ENCODE measurements at regions not wholly inside any gene's neighbourhood (a gene's known extent, or its start where the extent isn't known, plus 50 kb on each side); places are given as distances from the start of the nearest gene placed in this dataset.

DNA sequence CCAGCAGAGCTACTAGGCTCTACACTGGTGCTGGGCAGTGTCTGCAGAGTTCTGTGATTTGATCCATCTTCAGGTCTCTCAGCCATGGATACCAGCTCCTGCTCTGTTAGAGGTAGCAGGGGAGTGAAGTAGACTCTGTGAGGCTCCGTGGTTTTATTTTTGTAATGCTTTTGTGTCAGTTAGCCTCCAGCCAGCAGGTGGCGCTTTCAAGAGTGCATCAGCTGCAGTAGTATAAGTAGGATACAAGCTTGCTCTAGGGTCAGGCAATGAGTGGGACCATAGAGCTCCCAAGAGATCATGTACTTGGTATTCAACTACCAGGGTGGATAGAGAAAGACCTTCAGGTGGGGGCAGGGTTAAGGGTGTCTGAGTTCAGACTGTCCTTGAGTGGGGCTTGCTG, 362.5 kb upstream of the TRAM1L1 start:
- DNase-seq = no peak

DNA sequence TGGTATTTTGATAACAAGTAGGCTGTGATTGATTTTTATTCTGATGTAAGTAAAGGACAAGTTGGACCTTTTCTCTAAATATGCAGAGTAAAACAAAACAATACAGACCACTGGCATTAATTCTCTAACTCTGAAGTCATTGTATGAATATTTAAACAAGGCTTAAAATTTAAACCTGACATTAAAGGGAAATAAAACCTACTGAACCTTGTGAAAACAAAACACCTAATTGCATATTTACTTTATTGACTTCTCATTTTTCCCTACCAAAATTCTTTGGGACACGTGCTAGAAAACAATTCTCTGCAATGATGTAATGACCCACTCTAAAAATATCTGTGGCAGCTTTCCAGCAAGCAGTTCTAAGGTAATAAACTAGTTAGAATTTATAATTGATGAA, 369.7 kb upstream of the TRAM1L1 start:
- DNase-seq = no peak

DNA sequence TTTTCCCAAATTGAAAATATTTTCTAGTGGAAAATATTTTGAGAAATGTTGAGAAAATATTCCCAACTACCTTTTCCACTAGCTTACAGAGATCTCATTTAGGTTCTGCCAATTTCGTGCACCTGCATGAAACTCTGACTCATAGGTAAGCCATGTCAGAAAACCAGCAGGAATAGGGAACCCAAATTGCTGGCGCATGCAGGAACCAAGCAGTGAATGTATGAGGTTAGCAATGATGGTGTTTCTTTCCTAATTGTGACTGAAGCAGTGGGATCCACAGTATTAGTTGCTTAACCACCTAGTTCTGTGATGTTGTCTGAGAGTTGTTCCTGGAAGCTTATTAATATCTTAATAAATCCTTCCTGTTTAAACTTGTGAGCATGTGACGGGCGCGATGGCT, 381.0 kb upstream of the TRAM1L1 start:
- no peak for DNase-seq

DNA sequence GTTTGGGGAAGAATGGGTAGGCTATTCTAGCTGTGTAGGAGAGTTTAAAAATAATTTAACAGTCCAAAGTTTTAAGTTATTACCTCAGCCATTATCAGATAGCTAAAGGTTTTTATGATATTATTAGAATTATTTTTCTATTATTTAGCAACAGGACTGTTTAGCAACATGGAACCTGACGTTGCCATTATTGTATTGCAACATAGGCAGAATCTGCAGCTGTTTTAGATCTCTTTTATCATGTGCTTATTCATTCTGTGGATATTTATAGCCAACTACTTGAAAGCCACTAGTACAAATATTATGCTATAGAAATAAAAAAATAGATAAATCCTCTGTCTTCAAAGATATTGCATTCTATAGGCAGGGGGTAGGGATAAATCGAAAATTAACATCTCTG, 382.0 kb upstream of the TRAM1L1 start:
- DNase-seq = no peak

DNA sequence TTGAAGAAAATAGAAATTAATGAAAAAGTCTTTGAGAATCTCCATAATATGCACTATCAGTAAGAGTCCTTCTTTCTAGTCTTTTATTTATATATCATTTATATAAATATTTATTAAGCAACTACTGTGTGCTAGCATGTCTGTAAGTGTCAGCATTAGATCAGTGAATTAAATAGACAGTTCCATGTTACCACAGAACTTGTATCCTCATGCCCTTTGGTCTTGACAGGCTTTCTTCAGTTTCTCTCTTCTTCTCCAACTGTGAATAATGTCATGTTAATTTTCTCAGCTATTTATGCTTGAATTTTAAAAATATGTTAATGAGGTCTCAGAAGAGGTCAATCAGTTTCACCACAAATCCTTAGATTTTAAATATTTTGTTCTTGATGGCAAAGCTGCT, 389.6 kb upstream of the TRAM1L1 start:
- no peak for DNase-seq

DNA sequence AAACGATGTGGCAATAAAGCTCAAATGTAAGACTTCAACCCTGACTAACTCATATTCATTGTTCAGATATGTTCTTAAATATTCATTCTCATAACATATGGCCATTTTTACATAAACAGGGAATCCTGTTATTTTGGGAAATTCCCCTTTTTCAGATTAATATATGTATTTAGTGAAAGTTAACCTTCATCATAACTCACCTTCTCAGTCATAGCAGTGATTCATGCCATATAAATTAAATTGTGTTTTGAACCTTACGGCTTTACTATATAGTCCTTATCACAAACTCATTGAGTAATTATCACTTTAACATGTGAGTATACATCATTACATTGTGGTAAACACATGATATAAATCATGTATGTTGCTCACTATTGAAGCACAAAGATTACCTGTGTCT, 392.5 kb upstream of the TRAM1L1 start:
- no peak for DNase-seq

DNA sequence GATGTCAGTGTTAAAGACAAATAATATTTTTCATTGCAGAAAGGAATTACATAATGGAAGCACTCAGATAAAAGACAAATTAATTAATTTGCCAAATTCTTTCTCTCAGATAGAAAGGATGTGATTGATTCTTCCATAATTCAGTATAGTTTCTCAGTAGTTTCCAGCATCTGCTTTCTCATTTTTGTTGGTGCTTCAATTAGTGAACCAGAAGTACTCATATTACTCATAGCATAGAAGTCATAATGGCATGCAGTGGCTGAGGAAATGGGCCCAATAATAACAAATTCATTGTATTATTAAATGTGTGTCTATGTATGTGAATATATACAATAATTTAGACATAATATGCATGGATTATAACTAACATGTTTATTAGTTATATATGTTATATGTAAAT, 393.3 kb upstream of the TRAM1L1 start:
- no peak for DNase-seq

DNA sequence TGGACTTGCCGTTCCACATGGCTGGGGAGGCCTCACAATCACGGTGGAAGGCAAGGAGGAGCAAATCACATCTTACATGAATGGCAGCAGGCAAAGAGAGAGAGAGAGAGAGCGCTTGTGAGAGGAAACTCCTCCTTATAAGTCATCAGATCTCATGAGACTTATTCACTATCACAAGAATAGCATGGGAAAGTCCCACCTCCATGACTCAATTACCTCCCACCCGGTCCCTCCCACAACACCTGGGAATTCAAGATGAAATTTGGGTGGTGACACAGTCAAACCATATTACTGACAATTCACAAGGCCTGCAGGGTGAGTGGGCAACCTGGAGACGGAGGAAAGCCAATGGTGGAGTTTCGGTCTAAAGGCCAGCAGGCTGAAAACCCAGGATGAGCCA, 394.3 kb upstream of the TRAM1L1 start:
- peak; percentile 12 for DNase-seq

DNA sequence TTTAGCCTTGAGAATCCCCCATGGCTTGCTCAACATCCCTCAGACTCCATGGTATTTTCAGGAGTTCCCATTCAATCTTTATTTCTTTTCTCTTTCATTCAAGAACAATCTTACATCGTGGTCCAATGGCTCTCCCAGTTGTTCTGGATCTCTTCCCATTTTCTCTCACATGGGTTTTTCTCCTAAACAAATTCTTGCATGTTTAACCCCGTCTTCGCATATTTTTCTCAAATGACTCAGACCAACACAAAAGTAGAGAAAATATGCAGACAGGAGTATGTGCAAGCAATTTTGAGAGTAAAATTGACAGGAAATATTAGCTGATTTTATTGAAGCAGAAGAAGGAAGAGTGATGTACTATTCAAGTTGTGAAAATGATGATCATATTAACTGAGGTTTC, 396.4 kb upstream of the TRAM1L1 start:
- DNase-seq = no peak

DNA sequence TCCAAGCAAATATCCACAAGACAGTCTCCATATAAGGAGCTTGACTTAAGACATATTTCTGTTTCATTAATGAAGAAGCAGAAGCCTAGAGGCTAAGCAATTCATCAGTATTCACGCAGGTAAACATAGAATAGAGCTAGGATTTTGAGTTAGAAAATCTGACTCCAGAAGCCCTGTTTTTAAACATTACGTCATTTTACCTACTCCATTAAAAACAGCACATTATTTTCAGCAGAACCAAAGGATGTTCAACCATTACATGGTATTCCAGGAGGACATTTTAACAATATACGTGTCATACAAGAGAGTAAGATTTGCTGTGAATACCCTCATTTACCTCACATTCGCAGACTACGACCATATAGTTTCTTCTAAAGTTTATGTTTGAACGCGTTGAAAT, 403.3 kb upstream of the TRAM1L1 start:
- DNase-seq = no peak

DNA sequence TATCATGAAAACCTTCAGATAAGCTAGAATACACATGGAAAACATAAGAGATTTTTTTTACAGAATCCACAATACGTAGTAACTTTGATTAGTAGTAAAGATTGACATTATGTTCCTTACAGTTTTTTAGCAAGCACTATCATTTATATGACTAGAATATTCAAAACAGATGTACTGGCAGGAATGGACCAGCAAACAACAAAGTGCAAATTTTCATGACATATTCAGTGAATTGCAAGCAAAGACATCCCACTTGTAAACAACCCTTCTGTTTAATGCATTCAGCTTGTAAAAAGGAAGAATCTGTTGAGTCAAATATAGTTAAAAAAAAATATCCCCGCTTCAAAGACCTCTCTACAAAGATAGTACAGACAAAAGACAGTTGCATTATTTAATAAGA, 403.7 kb upstream of the TRAM1L1 start:
- DNase-seq = no peak

DNA sequence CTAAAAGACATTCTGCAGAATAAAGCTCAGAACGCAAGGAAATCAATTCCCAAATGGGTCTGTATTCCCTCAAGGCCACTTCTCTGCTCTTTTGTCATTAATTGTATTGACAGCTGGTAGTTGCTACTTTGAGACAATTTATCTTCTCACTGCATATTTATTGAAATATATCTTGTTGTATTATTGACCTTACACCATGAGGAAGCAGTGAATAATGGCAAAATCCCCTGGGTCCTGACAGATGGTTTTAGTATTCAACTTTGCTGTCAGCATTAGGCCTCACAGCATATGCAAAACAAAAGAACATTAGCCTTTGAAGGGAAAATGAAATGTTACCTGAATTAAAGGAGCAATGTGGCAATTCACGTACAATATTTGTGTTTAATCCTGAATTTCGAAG, 406.1 kb upstream of the TRAM1L1 start:
- no peak for DNase-seq

DNA sequence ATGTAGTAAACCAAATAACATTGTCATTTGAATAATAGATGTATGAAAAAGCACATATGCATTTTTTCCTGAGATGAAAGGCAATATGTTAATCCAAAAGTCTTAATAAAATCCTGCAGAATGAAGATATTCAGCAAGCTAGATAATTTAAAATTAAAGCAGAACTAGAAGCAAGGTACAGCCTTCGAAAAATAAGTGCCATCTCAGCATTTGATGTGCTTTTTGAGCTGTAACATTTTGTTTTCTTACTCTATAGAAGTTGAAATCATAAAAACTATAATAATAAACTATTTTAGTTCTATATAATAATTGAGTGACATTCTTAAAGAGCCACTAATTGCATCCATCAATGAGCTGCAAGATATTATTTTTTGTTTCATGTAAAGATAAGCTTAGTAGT, 410.4 kb upstream of the TRAM1L1 start:
- DNase-seq = no peak

DNA sequence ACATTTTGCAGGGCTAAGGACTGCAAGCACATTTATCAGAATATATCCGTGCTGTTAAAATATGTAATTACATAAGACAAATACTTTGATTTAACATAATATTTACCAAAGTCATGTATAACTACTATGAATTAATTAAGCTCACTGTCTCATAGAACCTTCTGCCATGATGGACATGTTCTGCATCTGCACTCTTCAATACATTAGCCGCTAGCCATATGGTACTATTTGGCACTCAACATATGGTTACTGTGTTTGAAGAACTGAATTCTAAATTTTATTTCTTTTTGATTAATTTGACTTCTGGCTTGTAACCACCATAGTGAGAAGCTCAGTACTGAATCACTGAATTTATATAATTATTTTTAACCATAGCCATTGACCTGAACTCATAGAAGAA, 427.0 kb upstream of the TRAM1L1 start:
- DNase-seq = no peak

DNA sequence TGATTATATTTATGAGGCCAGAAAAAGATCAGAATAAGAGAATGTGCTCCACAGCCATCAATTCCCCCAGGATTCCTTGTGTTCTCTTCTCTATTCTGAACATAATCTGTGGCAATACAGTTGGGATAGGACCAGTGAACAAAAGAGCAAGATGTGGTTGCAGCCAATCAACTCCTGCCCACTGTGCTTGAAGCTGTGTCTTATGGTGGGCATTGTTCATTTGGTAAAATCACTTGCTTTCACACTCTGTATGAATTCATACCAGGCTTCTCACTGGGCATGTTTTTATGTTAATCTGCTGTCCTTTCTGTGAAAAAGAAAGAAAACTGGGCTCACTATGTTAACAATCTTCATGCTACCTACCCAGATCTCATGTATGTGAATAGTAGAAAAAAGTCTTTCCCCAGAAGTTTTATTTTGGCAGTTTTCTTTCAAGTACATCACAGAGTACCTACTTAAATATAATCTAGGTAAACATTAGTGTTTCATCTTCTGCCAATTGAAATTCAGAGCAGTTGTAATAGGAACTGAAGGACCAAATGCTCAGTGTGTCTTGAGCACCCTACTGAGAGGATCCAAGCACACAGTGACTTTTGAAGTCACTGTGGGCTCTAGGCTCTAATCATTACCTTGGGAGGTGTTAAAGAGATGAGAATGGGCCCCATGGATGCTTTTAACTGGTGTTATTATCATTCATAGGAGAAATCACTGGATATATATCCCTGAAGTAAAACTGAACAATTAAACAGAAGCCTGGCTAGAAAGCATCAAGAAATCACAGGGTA, 429.2 kb upstream of the TRAM1L1 start:
- DNase-seq = no peak

DNA sequence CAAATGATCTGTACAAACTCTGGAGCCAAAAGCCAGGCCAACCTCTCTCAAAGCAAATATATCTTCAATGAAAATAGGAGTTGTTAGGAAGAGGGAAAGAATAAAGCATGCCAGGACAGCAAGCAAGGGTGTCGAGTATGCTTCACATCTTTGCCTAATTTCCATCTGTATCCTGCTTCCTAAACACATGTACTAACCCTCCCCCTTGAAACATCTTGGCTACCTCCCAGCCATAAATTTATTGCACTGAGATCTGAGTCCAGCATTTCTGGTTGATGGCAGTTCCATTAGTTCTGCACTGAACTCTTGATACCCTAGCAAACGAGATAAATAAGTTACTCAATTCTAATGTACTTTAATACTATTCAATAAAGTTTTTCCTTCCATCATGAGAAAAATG, 430.5 kb upstream of the TRAM1L1 start:
- DNase-seq = no peak

DNA sequence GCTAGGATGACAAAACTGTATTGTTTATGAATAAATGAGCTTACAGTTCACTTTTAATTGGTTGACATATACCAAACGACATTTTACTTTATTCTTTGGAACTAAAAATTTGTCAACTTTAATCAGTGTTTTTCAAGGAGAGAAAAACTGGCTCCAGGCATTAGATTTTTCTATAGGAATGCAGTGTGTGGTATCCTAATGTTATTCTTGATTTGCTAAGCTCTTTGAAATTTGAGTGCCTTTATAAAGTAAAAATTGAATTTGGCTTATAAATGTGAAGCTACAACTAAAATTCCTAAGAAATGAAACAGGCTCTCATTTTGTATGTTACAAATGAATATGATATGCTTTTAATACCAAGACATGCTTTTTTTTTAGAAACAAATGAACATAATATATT, 442.2 kb upstream of the TRAM1L1 start:
- no peak for DNase-seq

DNA sequence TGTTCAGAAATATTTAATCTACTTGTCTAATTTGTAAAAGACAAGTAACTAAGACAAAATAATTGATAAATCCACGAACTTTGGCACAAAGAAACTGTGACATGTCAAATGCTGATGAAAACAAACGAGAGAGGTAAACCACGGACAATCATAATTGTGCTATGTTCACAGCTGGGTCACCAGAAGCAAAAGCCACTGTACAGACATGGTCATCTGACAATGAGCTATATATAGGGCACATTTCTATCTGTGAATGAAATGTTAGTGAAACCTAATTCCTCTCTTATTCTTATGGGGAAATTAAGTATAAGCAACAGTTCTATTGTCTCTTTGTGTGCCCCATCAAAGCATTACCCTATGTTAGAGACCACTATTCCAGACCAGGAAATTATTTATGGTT, 444.0 kb upstream of the TRAM1L1 start:
- no peak for DNase-seq

DNA sequence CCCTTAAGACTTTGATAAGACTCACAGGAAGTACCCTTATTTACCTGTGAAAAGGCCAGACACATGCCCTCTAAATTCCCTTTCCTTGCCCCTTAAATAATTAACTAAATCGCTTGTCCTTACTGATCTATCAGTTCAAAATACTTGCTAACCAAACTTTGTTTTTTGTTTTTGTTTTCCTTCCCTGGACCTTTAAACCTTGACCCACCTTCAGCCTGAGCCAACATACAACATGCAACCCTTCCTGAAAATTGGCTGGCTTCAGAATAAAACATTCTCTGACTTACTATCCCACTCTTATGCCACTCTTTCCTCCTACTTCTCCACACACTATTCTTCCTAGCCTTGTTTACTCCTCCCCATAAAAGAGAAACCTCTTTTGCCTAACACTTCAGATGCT, 448.1 kb upstream of the TRAM1L1 start:
- no peak for DNase-seq

DNA sequence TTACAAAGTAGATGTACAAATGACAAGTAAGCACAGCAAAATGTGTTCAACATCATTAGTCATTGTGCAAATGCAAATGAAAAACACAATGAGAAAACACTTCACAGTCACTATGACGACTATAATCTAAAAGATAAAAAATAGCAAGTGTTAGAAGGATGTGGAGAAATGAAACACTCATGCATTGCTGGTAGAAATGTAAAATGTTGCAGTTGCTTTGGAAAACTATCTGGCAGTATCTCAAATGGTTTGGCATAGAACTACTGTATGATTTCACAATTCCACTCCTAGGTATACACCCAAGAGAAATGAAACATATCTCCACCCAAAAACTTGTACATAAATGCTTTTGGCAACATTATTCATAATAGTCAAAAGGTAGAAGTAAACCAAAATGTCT, 459.7 kb upstream of the TRAM1L1 start:
- no peak for DNase-seq

DNA sequence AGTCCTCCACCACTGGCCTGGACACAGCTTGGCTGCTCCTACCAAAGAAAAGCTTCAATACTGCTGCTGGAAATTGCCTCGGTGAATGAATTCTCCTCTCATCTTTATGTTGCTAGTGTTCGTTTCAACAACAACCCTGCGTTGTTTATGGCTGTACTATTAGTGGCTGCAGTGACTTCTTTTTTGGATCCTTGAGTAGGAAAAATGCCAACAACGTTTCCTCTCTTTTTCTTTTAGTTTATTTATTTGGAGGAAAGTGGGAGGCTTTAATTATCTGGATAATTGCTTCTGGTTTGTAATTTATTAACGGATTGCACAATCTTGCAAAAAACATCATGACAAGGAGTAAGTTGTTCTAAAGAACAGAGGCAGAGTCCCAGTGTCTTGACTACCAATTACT, 464.1 kb upstream of the TRAM1L1 start:
- DNase-seq = no peak

DNA sequence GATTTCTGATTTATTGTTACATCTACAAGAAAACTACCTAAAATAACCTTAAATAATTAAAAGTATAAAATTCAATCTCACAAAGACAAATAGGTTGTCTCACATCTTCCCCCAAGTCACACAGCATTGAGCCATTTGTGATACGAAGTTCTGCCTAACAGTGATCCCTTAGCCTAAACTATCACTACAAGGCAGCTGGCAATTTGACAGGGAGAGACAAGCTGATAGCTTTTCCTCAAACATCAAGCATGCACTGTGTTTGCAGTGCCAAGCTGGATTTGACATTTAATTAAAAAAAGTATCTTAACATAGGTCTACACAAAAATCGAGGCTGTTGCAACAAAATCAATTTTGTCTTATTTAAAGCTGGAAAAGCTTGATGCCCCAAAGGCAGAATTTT, 464.7 kb upstream of the TRAM1L1 start:
- DNase-seq = no peak

DNA sequence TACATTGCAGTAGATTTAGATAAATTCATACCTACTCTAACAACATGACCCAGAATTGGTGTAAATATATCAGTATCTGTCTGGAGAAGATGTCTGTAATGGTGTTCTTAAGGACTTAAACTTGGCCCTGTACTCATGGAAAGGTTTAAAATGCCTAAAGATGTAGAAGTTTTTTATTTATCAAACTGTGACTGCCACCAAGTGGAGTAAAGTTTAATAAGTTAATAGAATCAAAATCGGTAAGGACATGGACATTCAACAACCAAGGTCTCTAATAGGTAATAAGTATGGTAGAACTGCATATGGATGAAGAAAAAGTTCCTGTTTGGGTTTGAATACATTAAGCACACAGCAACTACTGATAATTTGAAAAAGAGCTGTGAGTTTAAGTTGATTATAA, 474.0 kb upstream of the NDST3 start:
- DNase-seq = no peak

DNA sequence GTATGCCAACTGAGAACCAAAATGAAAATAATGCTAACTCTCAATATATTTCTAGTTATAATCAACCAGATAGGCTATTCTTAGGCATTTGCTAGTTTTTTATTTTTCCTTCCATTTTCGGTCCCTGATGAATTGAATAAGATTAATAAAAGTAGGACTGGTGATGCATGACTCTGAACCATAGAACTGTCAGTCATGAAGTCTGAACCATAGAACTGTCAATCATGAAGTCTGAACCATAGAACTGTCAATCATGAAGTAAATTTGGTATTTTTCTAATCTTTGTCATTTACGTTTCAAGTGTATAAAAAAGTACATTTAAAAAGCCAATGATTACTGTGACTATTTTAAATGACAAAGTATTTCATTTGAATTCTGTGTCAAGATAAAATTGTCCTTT, 460.2 kb upstream of the NDST3 start:
- no peak for DNase-seq

DNA sequence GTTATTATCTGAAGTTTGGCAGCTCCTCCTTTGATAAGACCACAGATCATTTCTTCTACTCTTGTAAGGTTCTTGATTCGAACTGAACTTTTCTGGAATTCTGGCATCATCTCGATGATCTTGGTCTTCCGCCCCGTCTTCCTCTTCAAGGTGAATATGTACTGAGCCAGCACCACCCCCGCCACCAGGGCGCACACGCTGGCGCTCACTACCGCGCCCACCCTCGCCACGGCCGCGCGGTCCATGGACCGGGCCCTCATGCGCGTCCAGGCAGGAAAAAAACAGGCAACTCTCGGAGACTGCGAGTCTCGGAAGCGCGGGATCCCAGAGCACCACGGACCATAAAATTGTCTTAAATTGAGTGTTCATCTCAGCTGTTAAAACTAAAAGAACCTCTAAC, 458.4 kb upstream of the NDST3 start:
- DNase-seq = no peak

Data from activated naive CD4-positive, alpha-beta T cell treated with anti-CD3 and anti-CD28 coated beads, Interleukin-2, amount 50 U/mL, for 16 hours (primary cell).